ENCODE measurements at regions not wholly inside any gene's neighbourhood (a gene's known extent, or its start where the extent isn't known, plus 50 kb on each side); places are given as distances from the start of the nearest gene placed in this dataset.

GRCh38 chr13:84265257-84265764 lies 383.0 kb upstream of the SLITRK1 start:
- TF ChIP-seq CTCF (conservative IDR thresholded peaks at IDR 0.05) (no peak), ZFX (IDR thresholded peaks at IDR 0.05) (no peak)
